Astrocyte of the spinal cord (primary cell): ENCODE measurements at regions not wholly inside any gene's neighbourhood (a gene's known extent, or its start where the extent isn't known, plus 50 kb on each side); places are given as distances from the start of the nearest gene placed in this dataset.
"Not testable (repeated sequence)": the region's sequence is repeated elsewhere in the genome, so short reads cannot be mapped to it uniquely, and the experiment has no call there.

Source experiments
- DNase-seq: peaks from one replicate; pipeline ENCODE4 v3.0.0; 2011; ENCODE audit warnings: low read depth, low spot score
- H3K4me3 ChIP-seq: 2 replicates; pipeline ENCODE4 v1.5.1; 2011; ENCODE audit warnings: low read depth, mild to moderate bottlenecking, low read length, moderate library complexity
- in situ Hi-C: cut with HindIII; loops from 2 replicates; pipeline ENCODE4 v1.10.0; 2017; ENCODE audit warnings: low sequenced_read_pairs
- TF ChIP-seq, protein P1 (sequence below): IDR thresholded peaks from 2 replicates; pipeline ENCODE4 v1.5.1; 2012; ENCODE audit warnings: low read depth, mild to moderate bottlenecking, low read length, inconsistent platforms

DNA sequence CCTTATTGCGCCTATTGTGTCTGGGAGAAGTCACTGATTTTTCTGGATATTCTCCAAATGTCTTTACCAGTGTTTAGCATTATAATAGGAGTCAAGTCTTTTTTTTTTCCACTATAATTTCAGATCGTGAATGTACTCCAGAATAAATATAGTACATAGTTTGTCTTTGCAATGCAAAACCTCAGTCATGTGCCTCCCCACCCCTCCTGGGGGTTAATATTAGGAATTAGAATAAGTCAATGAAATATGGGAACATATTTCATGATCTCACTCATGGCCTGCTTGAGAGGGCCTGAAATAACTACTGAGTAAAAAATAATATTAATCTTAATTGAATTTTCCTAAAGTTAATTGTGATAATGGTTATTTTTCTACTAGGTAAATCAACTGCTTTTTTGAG is 79.0 kb upstream of the TMEM170B start:
- no peak for DNase-seq
- TF ChIP-seq, protein P1, sequence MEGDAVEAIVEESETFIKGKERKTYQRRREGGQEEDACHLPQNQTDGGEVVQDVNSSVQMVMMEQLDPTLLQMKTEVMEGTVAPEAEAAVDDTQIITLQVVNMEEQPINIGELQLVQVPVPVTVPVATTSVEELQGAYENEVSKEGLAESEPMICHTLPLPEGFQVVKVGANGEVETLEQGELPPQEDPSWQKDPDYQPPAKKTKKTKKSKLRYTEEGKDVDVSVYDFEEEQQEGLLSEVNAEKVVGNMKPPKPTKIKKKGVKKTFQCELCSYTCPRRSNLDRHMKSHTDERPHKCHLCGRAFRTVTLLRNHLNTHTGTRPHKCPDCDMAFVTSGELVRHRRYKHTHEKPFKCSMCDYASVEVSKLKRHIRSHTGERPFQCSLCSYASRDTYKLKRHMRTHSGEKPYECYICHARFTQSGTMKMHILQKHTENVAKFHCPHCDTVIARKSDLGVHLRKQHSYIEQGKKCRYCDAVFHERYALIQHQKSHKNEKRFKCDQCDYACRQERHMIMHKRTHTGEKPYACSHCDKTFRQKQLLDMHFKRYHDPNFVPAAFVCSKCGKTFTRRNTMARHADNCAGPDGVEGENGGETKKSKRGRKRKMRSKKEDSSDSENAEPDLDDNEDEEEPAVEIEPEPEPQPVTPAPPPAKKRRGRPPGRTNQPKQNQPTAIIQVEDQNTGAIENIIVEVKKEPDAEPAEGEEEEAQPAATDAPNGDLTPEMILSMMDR: no peak
- in situ Hi-C loops: no loop called here
- H3K4me3 ChIP-seq: no peak overlapping the region

DNA sequence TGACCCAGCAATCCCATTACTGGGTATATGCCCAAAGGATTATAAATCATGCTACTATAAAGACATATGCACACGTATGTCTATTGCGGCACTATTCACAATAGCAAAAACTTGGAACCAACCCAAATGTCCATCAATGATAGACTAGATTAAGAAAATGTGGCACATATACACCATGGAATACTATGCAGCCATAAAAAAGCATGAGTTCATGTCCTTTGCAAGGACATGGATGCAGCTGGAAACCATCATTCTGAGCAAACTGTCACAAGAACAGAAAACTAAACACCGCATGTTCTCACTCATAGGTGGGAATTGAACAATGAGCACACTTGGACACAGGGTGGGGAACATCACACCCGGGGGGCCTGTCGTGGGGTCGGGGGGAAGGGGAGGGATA is 80.1 kb upstream of the TMEM170B start:
- in situ Hi-C loops, DNase-seq, H3K4me3 ChIP-seq: not testable (repeated sequence)

DNA sequence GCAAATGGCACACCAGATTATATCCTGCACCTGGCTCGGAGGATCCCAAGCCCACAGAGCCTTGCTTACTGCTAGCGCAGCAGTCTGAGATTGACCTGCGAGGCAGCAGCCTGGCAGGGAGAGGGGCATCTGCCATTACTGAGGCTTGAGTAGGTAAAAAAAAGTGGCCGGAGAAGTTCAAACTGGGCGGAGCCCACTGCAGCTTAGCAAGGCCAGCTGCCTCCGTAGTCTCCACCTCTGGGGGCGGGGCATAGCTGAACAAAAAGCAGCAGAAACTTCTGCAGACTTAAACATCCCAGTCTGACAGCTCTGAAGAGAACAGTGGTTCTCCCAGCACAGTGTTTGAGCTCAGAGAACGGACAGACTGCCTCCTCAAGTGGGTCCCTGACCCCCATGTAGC is 85.4 kb upstream of the TMEM170B start:
- H3K4me3 ChIP-seq, in situ Hi-C loops, DNase-seq: not testable (repeated sequence)

DNA sequence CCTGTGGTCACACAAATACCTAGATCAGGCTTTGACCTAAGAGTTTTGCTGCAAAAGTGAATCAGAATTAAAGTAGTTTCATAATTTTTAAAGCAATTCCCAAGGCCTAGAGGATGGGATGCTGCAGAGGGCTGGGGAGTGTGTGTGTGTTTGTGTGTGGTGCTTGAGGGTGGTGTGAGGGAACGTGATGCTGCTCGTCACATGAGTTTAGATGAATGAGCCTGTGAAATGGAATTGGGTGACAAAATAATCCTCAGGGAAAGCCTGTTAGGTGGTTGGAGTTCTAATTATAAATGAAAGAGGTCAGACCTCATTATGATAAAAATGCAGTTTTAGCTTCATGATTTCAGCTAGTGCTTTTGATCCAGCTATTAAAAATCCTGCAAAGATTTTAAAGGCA is 87.5 kb upstream of the TMEM170B start:
- H3K4me3 ChIP-seq: no peak overlapping the region
- in situ Hi-C loops: no loop called here
- DNase-seq: no peak
- TF ChIP-seq, protein P1: no peak

DNA sequence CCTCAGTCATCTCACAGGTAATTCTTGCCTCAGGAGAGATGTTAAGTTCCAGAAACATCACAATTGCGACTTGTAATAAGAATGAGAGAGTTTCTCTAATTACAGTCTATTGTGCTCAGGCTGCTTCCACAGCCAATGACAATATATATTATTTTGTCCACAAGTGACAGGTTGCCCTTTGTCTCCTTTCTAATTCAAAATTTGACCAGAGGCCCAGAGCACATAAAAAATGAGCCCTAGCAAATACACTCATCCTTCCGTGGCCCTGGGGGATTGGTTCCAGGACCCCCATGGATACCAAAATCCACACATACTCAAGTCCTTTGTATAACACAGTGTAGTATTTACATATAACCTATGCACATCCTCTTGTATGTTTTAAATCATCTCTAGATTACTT is 88.1 kb upstream of the TMEM170B start:
- TF ChIP-seq, protein P1: no peak
- in situ Hi-C loops: no loop called here
- DNase-seq: no peak
- H3K4me3 ChIP-seq: no peak overlapping the region

DNA sequence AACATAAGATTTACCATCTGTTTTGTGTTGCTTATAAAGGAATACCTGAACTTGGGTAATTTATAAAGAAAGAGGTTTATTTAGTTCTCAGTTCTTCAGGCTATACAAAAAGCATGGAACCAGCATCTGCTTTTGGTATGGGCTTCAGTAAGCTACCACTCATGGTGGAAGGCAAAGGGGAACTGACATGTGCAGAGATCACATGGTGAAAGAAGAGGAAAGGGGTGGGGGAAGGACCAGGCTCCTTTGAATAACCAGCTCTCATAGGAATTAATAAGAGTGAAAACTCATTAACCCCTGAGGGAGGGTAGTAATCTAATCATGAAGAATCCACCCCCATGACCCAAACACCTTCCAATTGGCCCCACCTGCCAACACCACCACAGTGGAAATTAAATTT is 89.5 kb upstream of the TMEM170B start:
- TF ChIP-seq, protein P1: no peak
- in situ Hi-C loops: no loop called here

DNA sequence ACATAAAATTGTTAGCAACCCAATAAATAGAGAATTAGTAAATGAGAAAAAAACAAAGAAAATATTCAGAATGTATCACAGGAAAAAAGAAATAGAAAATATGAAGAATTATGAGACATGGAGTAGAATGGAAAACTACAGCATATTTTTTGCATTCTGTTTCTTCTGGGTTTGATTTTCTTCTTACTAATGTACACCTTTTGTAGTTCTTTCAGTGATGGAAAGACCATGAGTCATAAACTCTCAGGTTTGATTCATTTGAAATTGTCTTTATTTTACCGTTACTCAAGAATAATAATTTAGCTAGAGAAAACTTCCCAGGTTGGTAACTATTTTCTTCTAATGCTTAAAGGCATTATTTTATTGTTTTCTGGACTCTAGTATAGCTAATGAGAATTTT is 90.3 kb upstream of the TMEM170B start:
- in situ Hi-C loops: no loop called here
- no peak overlapping the region for H3K4me3 ChIP-seq
- TF ChIP-seq, protein P1: no peak
- no peak for DNase-seq

More for the DNA sequence above, 89.5 kb upstream of the TMEM170B start:
- DNase-seq: no peak
- no peak overlapping the region for H3K4me3 ChIP-seq

DNA sequence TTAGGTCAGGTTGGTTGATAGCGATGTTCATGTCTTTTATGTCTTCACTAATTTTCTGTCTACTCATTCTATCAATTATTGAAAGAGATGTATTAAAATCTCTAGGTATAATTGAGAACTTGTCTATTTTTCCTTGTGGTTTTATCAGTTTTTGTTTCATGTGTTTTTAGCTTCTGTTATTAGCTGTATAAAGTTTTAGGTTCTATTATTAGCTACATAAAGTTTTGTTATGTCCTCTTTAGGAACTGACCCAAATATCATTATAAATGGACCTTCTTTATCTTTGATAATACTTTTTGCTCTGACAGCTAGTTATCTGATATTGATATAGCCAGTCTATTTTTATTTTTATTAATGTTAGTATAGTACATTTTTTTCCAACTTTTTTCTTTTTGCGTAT is 92.4 kb upstream of the TMEM170B start:
- in situ Hi-C loops: no loop called here
- TF ChIP-seq, protein P1: no peak
- DNase-seq: no peak
- no peak overlapping the region for H3K4me3 ChIP-seq

DNA sequence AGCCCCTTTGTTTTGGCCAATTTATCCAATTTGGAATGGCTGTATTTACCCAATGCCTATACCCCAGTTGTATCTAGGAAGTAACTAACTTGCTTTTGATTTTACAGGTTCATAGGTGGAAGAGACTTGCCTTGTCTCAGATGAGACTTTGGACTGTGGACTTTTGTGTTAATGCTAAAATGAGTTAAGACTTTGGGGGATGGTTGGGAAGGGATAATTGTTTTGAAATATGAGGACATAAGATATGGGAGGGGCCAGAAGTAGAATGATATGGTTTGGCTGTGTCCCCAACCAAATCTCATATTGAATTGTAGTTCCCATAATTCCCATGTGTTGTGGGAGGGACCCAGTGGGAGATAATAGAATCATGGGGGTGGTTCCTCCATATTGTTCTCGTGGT is 94.4 kb upstream of the TMEM170B start:
- DNase-seq, in situ Hi-C loops, H3K4me3 ChIP-seq: not testable (repeated sequence)
